HEK293 (cell line): ENCODE measurements at regions not wholly inside any gene's neighbourhood (a gene's known extent, or its start where the extent isn't known, plus 50 kb on each side); places are given as distances from the start of the nearest gene placed in this dataset.

Experiments
- CTCF ChIA-PET: fragments of 350-600 bp; formaldehyde crosslinking; extraction: SDS; loops from one replicate; lab custom pipeline; 2021; ENCODE audit warnings: antibody characterized with exemption; lab: Yijun Ruan, JAX
- POLR2A ChIA-PET: fragments of 300-600 bp; formaldehyde crosslinking; extraction: SDS; loops from one replicate; lab custom pipeline; 2020; ENCODE audit warnings: antibody characterized with exemption, inconsistent platforms; lab: Yijun Ruan, JAX
- H3K27ac ChIP-seq: fragments of 200-500 bp; sonication (Bioruptor generic); 2 replicates; pipeline ENCODE4 v1.5.1; 2014; ENCODE audit warnings: low read depth, low read length, control low read depth, inconsistent platforms; ENCODE audit errors: extremely low read depth
- H3K36me3 ChIP-seq, 2 experiments: fragments of 200-500 bp in 1 of 2; sonication (Bioruptor generic) in 1 of 2; 1 replicate in 1 of 2; 2 replicates in 1 of 2; pipeline ENCODE4 v1.5.1; 2014 to 2017; ENCODE audit warnings: inconsistent platforms in 2 of 2, low read length in 2 of 2; ENCODE audit not compliant: control insufficient read depth in 2 of 2, insufficient read depth in 1 of 2
- H3K4me1 ChIP-seq: fragments of 200-500 bp; sonication (Bioruptor generic); 2 replicates; pipeline ENCODE4 v1.5.1; 2014; ENCODE audit warnings: mild to moderate bottlenecking, low read length, inconsistent platforms; ENCODE audit not compliant: control insufficient read depth, insufficient read depth
- H3K4me3 ChIP-seq: 2 replicates; pipeline ENCODE4 v1.5.1; 2011; ENCODE audit warnings: low read depth, mild to moderate bottlenecking, control low read depth, low read length, moderate library complexity
- H3K9me3 ChIP-seq: fragments of 200-500 bp; sonication (Bioruptor generic); 2 replicates; pipeline ENCODE4 v1.5.1; 2014; ENCODE audit warnings: low read depth, low read length, inconsistent platforms; ENCODE audit not compliant: control insufficient read depth, insufficient read depth
- BCL6B ChIP-seq: fragments of 450-650 bp; formaldehyde crosslinking; IDR thresholded peaks from 2 replicates; pipeline ENCODE4 v1.5.1; 2017; ENCODE audit warnings: missing biosample characterization, missing genetic modification characterization
- GLI4 ChIP-seq: fragments of 450-650 bp; formaldehyde crosslinking; IDR thresholded peaks from 2 replicates; pipeline ENCODE4 v1.5.1; 2016; ENCODE audit warnings: missing biosample characterization, missing genetic modification characterization
- KLF17 ChIP-seq: fragments of 450-650 bp; formaldehyde crosslinking; IDR thresholded peaks from 2 replicates; pipeline ENCODE4 v1.5.1; 2016; ENCODE audit warnings: missing biosample characterization, missing genetic modification characterization
- PRDM10 ChIP-seq: fragments of 450-650 bp; formaldehyde crosslinking; IDR thresholded peaks from 2 replicates; pipeline ENCODE4 v1.5.1; 2016; ENCODE audit warnings: missing biosample characterization, missing genetic modification characterization
- SP3 ChIP-seq: fragments of 450-650 bp; formaldehyde crosslinking; IDR thresholded peaks from 2 replicates; pipeline ENCODE4 v1.5.1; 2016; ENCODE audit warnings: missing biosample characterization, missing genetic modification characterization
- WT1 ChIP-seq: fragments of 450-650 bp; formaldehyde crosslinking; IDR thresholded peaks from 2 replicates; pipeline ENCODE4 v1.5.1; 2016; ENCODE audit warnings: missing biosample characterization, missing genetic modification characterization
- ZFHX2 ChIP-seq: fragments of 450-650 bp; formaldehyde crosslinking; conservative IDR thresholded peaks from 2 replicates; pipeline ENCODE4 v1.5.1; 2016; ENCODE audit warnings: missing biosample characterization, missing genetic modification characterization
- ZNF112 ChIP-seq: fragments of 450-650 bp; formaldehyde crosslinking; IDR thresholded peaks from 2 replicates; pipeline ENCODE4 v1.5.0; 2017; ENCODE audit warnings: missing biosample characterization, missing genetic modification characterization
- ZNF140 ChIP-seq: fragments of 450-650 bp; formaldehyde crosslinking; IDR thresholded peaks from 2 replicates; pipeline ENCODE4 v1.5.1; 2016; ENCODE audit warnings: missing biosample characterization, missing genetic modification characterization
- ZNF148 ChIP-seq: fragments of 450-650 bp; formaldehyde crosslinking; IDR thresholded peaks from 2 replicates; pipeline ENCODE4 v1.5.0; 2017; ENCODE audit warnings: missing biosample characterization, missing genetic modification characterization, borderline replicate concordance
- ZNF175 ChIP-seq: fragments of 450-650 bp; formaldehyde crosslinking; IDR thresholded peaks from 2 replicates; pipeline ENCODE4 v1.5.1; 2016; ENCODE audit warnings: missing biosample characterization, missing genetic modification characterization
- ZNF26 ChIP-seq: fragments of 450-650 bp; formaldehyde crosslinking; IDR thresholded peaks from 2 replicates; pipeline ENCODE4 v1.5.1; 2016; ENCODE audit warnings: missing biosample characterization, missing genetic modification characterization
- ZNF404 ChIP-seq: fragments of 450-650 bp; formaldehyde crosslinking; IDR thresholded peaks from 2 replicates; pipeline ENCODE4 v1.5.1; 2017; ENCODE audit warnings: missing biosample characterization, missing genetic modification characterization
- ZNF658 ChIP-seq: fragments of 450-650 bp; formaldehyde crosslinking; IDR thresholded peaks from 2 replicates; pipeline ENCODE4; 2016; ENCODE audit warnings: missing biosample characterization, missing genetic modification characterization
- ZNF660 ChIP-seq: fragments of 450-650 bp; IDR thresholded peaks from 2 replicates; pipeline ENCODE4 v1.5.1; 2018; ENCODE audit warnings: missing biosample characterization, mild to moderate bottlenecking, missing genetic modification characterization
- ZNF701 ChIP-seq: fragments of 450-650 bp; formaldehyde crosslinking; IDR thresholded peaks from 2 replicates; pipeline ENCODE4 v1.5.1; 2016; ENCODE audit warnings: missing biosample characterization, missing genetic modification characterization
- ZNF704 ChIP-seq: fragments of 450-650 bp; formaldehyde crosslinking; IDR thresholded peaks from 2 replicates; pipeline ENCODE4 v1.5.1; 2016; ENCODE audit warnings: missing biosample characterization, missing genetic modification characterization
- ZSCAN5A ChIP-seq: fragments of 450-650 bp; formaldehyde crosslinking; IDR thresholded peaks from 2 replicates; pipeline ENCODE4 v1.5.1; 2016; ENCODE audit warnings: missing biosample characterization, missing genetic modification characterization

GRCh38 chr15:62324382-62324781 is 159.3 kb upstream of the C2CD4B start:
- no peak overlapping the region for H3K4me3 ChIP-seq
- no peaks in the 10 kb centered on the region for H3K9me3 ChIP-seq
- H3K4me1 ChIP-seq: no peaks in the 10 kb centered on the region
- no peak overlapping the region for H3K27ac ChIP-seq
- TF ChIP-seq BCL6B (tag by site-specific recombination): no peak
- no peak for TF ChIP-seq ZNF175 (tag by site-specific recombination)
- TF ChIP-seq ZNF701 (tag by site-specific recombination): no peak
- no peak for TF ChIP-seq ZNF26 (tag by site-specific recombination)
- no peak for TF ChIP-seq ZNF140 (tag by site-specific recombination)
- no peak for TF ChIP-seq KLF17 (tag by site-specific recombination)
- TF ChIP-seq ZNF660: no peak
- no peak for TF ChIP-seq ZNF112 (tag by site-specific recombination)
- TF ChIP-seq, all 188 proteins: peak for 0
- ChIA-PET POLR2A (no interaction called here), CTCF (no interaction called here)
- no peaks in the 10 kb centered on the region for H3K36me3 ChIP-seq

GRCh38 chr15:62325597-62325996 is 160.5 kb upstream of the C2CD4B start:
- Histone ChIP-seq H3K9me3 (no peaks in the 10 kb centered on the region), H3K4me3 (no peak overlapping the region), H3K4me1 (no peaks in the 10 kb centered on the region), H3K27ac (no peak overlapping the region), H3K36me3 (no peaks in the 10 kb centered on the region)
- TF ChIP-seq ZFHX2 (peak; percentile 33; the same call in 1 of the 2 replicates), ZSCAN5A (no peak), GLI4 (tag by site-specific recombination) (no peak), SP3 (tag by site-specific recombination) (no peak), WT1 (tag by site-specific recombination) (no peak)
- POLR2A ChIA-PET: no interaction called here
- CTCF ChIA-PET: no interaction called here

GRCh38 chr15:62326460-62327011 is 161.5 kb upstream of the C2CD4B start:
- POLR2A ChIA-PET: no interaction called here
- no peaks in the 10 kb centered on the region for H3K36me3 ChIP-seq
- H3K9me3 ChIP-seq: no peaks in the 10 kb centered on the region
- CTCF ChIA-PET: no interaction called here
- no peak overlapping the region for H3K27ac ChIP-seq
- no peaks in the 10 kb centered on the region for H3K4me1 ChIP-seq
- H3K4me3 ChIP-seq: no peak overlapping the region
- TF ChIP-seq ZNF704 (tag by site-specific recombination) (no peak), ZNF148 (tag by site-specific recombination) (no peak), ZNF658 (no peak), ZNF404 (tag by site-specific recombination) (no peak), PRDM10 (tag by site-specific recombination) (no peak)
